ENCODE measurements at regions not wholly inside any gene's neighbourhood (a gene's known extent, or its start where the extent isn't known, plus 50 kb on each side); places are given as distances from the start of the nearest gene placed in this dataset.

DNA sequence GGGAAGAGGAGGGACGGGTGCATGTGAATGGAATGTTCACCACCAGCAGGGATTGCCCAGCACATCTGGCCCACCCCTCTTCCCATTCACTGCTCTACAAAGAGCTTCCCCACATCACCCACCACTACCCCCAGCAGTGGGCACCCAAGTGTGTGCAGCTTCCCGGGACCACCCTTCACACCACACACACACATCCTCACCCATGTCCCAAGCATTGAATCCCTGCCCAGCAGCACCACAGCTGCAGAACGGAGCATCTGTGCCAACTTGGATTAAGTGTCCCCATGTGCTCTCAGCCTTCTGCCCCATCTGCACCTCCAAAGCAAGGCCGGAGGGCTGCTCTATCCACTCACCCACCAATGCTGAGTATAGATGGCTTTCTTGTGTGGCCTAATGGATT, 141.4 kb downstream of the PSMG1 start:
- Histone ChIP-seq H3K9me2 (ENCODE audit: insufficient read depth) (peaks cover 4% of the 10 kb centered on the region; the same call in 1 of the 2 replicates), H3K79me2 (replicated peaks; ENCODE audit: insufficient read depth) (no peaks in the 10 kb centered on the region), H3K4me2 (no peak overlapping the region), H2AFZ (no peak overlapping the region), H3F3A (replicated peaks; ENCODE audit: low read depth) (no peaks in the 10 kb centered on the region), H3K4me3 (no peak overlapping the region), H3K27ac (ENCODE audit: low read depth) (no peak overlapping the region), H3K36me3 (ENCODE audit: insufficient read depth) (no peaks in the 10 kb centered on the region), H3K27me3 (ENCODE audit: insufficient read depth) (no peaks in the 10 kb centered on the region), H4K20me1 (replicated peaks; ENCODE audit: insufficient read depth) (no peaks in the 10 kb centered on the region), H3K4me1 (ENCODE audit: insufficient read depth) (no peaks in the 10 kb centered on the region)
- ATAC-seq (no peak), DNase-seq (ENCODE audit: low spot score) (no peak)
- Mint-ChIP-seq H3K9me3 (no peaks in the 10 kb centered on the region), H3K4me1 (peaks cover 4% of the 10 kb centered on the region), H3K27ac (no peak overlapping the region), H3K4me3 (no peak overlapping the region), H3K27me3 (ENCODE audit: insufficient read depth, low read depth, poor library complexity) (peaks cover 2% of the 10 kb centered on the region), H3K36me3 (ENCODE audit: low read depth) (no peaks in the 10 kb centered on the region)
- no peak for TF ChIP-seq ZNF331 (CRISPR knock-in tag; IDR thresholded peaks at IDR 0.05; ENCODE audit: low read depth)

DNA sequence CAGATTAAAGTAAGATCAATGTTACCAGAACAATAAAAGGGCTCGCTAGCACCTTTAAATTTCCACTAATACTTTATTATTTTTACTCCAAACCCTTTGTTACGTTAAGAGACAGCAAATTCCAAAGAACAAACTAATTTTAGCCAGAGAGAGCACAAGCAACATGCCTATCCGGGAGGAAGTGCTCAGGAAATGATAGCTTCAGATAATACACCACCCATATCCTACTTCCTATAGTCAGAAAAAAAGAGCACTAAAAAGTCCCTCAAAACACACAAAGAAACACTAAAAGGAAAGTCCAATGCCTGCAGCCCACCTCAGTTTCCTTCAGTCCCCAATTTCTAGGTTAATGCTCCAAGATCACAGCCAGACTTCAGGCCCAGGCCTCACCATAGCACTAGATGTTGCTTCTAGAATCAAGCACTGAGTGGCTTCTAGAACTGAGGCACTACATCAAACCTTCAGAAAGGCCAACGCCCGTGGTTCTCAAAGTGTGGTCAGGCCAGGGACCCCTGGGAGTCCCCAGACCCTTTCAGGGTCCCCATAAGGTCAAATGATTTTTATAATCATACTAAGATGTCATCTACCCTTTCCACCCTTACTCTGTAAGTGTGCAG, 142.6 kb downstream of the PSMG1 start:
- peaks cover 4% of the 10 kb centered on the region; the same call in 1 of the 2 replicates for H3K9me2 ChIP-seq (ENCODE audit: insufficient read depth)
- H3F3A ChIP-seq (replicated peaks; ENCODE audit: low read depth), result no peaks in the 10 kb centered on the region
- no peaks in the 10 kb centered on the region for H3K36me3 ChIP-seq (ENCODE audit: insufficient read depth)
- H3K4me1 Mint-ChIP-seq, result peaks cover 4% of the 10 kb centered on the region
- peak overlapping the region; percentile 63; the same call in 1 of the 2 replicates for H2AFZ ChIP-seq
- H3K9me3 Mint-ChIP-seq, result no peaks in the 10 kb centered on the region
- H3K27me3 ChIP-seq (ENCODE audit: insufficient read depth), result no peaks in the 10 kb centered on the region
- no peak overlapping the region for H3K4me3 Mint-ChIP-seq
- H3K79me2 ChIP-seq (replicated peaks; ENCODE audit: insufficient read depth), result no peaks in the 10 kb centered on the region
- H3K4me2 ChIP-seq, result no peak overlapping the region
- H3K4me3 ChIP-seq, result no peak overlapping the region
- DNase-seq (ENCODE audit: low spot score) (no peak), ATAC-seq (no peak)
- H3K36me3 Mint-ChIP-seq (ENCODE audit: low read depth), result no peaks in the 10 kb centered on the region; the same call in 2 of the 3 replicates
- no peaks in the 10 kb centered on the region for H4K20me1 ChIP-seq (replicated peaks; ENCODE audit: insufficient read depth)
- TF ChIP-seq EZH2 (IDR thresholded peaks at IDR 0.05; ENCODE audit: low read depth, unreplicated experiment) (no peak), CREB1 (CRISPR knock-in tag; IDR thresholded peaks at IDR 0.05; ENCODE audit: low read depth) (no peak), NANOG (IDR thresholded peaks at IDR 0.05; ENCODE audit: borderline replicate concordance) (no peak), JUNB (IDR thresholded peaks at IDR 0.05; ENCODE audit: unreplicated experiment) (no peak), ZNF114 (CRISPR knock-in tag; IDR thresholded peaks at IDR 0.05) (no peak)
- H3K27ac Mint-ChIP-seq, result no peak overlapping the region
- no peak overlapping the region for H3K27ac ChIP-seq (ENCODE audit: low read depth)
- no peaks in the 10 kb centered on the region for H3K4me1 ChIP-seq (ENCODE audit: insufficient read depth)
- H3K27me3 Mint-ChIP-seq (ENCODE audit: insufficient read depth, low read depth, poor library complexity), result peaks cover 5% of the 10 kb centered on the region

DNA sequence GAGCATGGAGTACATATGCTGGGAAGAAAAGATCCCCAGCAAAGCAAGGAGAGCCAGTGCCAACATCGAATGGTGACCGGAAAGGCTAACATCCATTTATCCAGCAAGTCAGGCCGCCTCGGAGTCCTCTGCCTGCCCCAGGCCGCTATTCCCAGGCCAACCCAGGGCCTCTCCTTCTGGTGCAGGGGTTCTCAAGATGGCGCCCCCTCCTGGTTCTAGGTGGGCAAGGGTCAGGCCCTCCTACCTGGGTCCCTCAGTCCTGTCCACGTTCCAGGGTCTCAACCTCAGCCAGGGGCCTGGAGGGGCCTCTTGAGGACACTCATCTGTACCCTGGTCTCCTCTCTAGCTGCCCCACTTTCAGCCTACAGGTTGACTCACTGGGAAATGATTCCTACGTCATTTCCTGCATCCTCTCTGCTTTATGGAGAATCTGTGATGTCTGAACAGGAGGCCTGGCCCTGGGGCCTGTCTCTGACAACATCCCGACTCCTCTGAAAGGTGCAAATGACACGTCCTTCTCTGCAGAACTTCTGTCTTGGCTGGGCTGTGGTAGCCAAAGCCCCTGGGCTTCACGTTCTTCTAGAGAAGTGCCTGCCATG, 145.3 kb downstream of the PSMG1 start:
- no peaks in the 10 kb centered on the region for H3K36me3 ChIP-seq (ENCODE audit: insufficient read depth)
- H3F3A ChIP-seq (replicated peaks; ENCODE audit: low read depth), result no peaks in the 10 kb centered on the region
- peaks cover 11% of the 10 kb centered on the region for H3K4me1 Mint-ChIP-seq
- peaks cover 5% of the 10 kb centered on the region for H3K27me3 Mint-ChIP-seq (ENCODE audit: insufficient read depth, low read depth, poor library complexity)
- no peak overlapping the region for H3K4me3 Mint-ChIP-seq
- H3K4me1 ChIP-seq (ENCODE audit: insufficient read depth), result no peaks in the 10 kb centered on the region
- H4K20me1 ChIP-seq (replicated peaks; ENCODE audit: insufficient read depth), result no peaks in the 10 kb centered on the region
- no peak overlapping the region for H3K27ac Mint-ChIP-seq
- no peak overlapping the region for H2AFZ ChIP-seq
- ATAC-seq (peak; percentile 95), DNase-seq (ENCODE audit: low spot score) (peak; percentile 72)
- H3K36me3 Mint-ChIP-seq (ENCODE audit: low read depth), result no peaks in the 10 kb centered on the region; the same call in 2 of the 3 replicates
- no peaks in the 10 kb centered on the region for H3K79me2 ChIP-seq (replicated peaks; ENCODE audit: insufficient read depth)
- H3K27me3 ChIP-seq (ENCODE audit: insufficient read depth), result no peaks in the 10 kb centered on the region
- no peak overlapping the region for H3K4me2 ChIP-seq
- H3K4me3 ChIP-seq, result no peak overlapping the region
- H3K9me3 Mint-ChIP-seq, result no peaks in the 10 kb centered on the region
- H3K9me2 ChIP-seq (ENCODE audit: insufficient read depth), result no peaks in the 10 kb centered on the region
- TF ChIP-seq, protein P1, sequence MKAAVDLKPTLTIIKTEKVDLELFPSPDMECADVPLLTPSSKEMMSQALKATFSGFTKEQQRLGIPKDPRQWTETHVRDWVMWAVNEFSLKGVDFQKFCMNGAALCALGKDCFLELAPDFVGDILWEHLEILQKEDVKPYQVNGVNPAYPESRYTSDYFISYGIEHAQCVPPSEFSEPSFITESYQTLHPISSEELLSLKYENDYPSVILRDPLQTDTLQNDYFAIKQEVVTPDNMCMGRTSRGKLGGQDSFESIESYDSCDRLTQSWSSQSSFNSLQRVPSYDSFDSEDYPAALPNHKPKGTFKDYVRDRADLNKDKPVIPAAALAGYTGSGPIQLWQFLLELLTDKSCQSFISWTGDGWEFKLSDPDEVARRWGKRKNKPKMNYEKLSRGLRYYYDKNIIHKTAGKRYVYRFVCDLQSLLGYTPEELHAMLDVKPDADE (IDR thresholded peaks at IDR 0.05), result no peak
- TF ChIP-seq CREB1 (CRISPR knock-in tag; IDR thresholded peaks at IDR 0.05; ENCODE audit: low read depth), result no peak
- TF ChIP-seq, protein P2, sequence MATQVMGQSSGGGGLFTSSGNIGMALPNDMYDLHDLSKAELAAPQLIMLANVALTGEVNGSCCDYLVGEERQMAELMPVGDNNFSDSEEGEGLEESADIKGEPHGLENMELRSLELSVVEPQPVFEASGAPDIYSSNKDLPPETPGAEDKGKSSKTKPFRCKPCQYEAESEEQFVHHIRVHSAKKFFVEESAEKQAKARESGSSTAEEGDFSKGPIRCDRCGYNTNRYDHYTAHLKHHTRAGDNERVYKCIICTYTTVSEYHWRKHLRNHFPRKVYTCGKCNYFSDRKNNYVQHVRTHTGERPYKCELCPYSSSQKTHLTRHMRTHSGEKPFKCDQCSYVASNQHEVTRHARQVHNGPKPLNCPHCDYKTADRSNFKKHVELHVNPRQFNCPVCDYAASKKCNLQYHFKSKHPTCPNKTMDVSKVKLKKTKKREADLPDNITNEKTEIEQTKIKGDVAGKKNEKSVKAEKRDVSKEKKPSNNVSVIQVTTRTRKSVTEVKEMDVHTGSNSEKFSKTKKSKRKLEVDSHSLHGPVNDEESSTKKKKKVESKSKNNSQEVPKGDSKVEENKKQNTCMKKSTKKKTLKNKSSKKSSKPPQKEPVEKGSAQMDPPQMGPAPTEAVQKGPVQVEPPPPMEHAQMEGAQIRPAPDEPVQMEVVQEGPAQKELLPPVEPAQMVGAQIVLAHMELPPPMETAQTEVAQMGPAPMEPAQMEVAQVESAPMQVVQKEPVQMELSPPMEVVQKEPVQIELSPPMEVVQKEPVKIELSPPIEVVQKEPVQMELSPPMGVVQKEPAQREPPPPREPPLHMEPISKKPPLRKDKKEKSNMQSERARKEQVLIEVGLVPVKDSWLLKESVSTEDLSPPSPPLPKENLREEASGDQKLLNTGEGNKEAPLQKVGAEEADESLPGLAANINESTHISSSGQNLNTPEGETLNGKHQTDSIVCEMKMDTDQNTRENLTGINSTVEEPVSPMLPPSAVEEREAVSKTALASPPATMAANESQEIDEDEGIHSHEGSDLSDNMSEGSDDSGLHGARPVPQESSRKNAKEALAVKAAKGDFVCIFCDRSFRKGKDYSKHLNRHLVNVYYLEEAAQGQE (IDR thresholded peaks at IDR 0.05; ENCODE audit: unreplicated experiment), result no peak
- TF ChIP-seq, protein P3, sequence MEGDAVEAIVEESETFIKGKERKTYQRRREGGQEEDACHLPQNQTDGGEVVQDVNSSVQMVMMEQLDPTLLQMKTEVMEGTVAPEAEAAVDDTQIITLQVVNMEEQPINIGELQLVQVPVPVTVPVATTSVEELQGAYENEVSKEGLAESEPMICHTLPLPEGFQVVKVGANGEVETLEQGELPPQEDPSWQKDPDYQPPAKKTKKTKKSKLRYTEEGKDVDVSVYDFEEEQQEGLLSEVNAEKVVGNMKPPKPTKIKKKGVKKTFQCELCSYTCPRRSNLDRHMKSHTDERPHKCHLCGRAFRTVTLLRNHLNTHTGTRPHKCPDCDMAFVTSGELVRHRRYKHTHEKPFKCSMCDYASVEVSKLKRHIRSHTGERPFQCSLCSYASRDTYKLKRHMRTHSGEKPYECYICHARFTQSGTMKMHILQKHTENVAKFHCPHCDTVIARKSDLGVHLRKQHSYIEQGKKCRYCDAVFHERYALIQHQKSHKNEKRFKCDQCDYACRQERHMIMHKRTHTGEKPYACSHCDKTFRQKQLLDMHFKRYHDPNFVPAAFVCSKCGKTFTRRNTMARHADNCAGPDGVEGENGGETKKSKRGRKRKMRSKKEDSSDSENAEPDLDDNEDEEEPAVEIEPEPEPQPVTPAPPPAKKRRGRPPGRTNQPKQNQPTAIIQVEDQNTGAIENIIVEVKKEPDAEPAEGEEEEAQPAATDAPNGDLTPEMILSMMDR (conservative IDR thresholded peaks at IDR 0.05; ENCODE audit: low read depth in 2 of 2), result peak; percentile 63 to 75
- no peak for TF ChIP-seq STAT1 (IDR thresholded peaks at IDR 0.05; ENCODE audit: unreplicated experiment)
- no peak for TF ChIP-seq ZNF331 (CRISPR knock-in tag; IDR thresholded peaks at IDR 0.05; ENCODE audit: low read depth)
- TF ChIP-seq ZNF114 (CRISPR knock-in tag; IDR thresholded peaks at IDR 0.05), result no peak
- no peak for TF ChIP-seq JUNB (IDR thresholded peaks at IDR 0.05; ENCODE audit: unreplicated experiment)
- no peak overlapping the region for H3K27ac ChIP-seq (ENCODE audit: low read depth)
